K562 (cell line): ENCODE measurements at regions not wholly inside any gene's neighbourhood (a gene's known extent, or its start where the extent isn't known, plus 50 kb on each side); places are given as distances from the start of the nearest gene placed in this dataset.
"Not testable (repeated sequence)": the region's sequence is repeated elsewhere in the genome, so short reads cannot be mapped to it uniquely, and the experiment has no call there.

ENCODE experiments used
- ATAC-seq: fragments of 200-7000 bp; cut with Tn5 transposase; 3 replicates; pipeline ENCODE4 v1.9.1; 2020; ENCODE audit warnings: moderate library complexity
- BruUV-seq: library from RNA; stranded (reverse); fragments of 400-500 nt; replicated peaks from 2 replicates; lab custom pipeline; 2021; lab: Mats Ljungman, UMichigan
- CTCF ChIA-PET: fragments of 300-600 bp; formaldehyde crosslinking; extraction: SDS; loops from one replicate; lab custom pipeline; 2021; ENCODE audit warnings: low intra/inter-chr PET ratio; lab: Yijun Ruan, JAX
- POLR2A ChIA-PET: fragments of 300-600, 350-650 bp; sonication (Branson Sonifier 250); formaldehyde crosslinking; extraction: SDS; loops from one replicate; lab custom pipeline; 2021; ENCODE audit warnings: antibody characterized with exemption, inconsistent platforms; lab: Yijun Ruan, JAX
- DNase-seq, 4 experiments: peaks; one replicate each; pipeline versions ENCODE4 v3.0.0 to v3.0.0-alpha.2; 2011 to 2018; ENCODE audit warnings: low spot score in 3 of 4, mixed read lengths in 3 of 4; ENCODE audit errors: extremely low read depth in 1 of 4
- FAIRE-seq: peaks from 2 replicates; lab custom pipeline; 2011; peaks lifted over from hg19 to GRCh38; lab: Jason Lieb, UNC
- H2AFZ ChIP-seq: 2 replicates; pipeline ENCODE4 v1.6.0; 2011; ENCODE audit warnings: low read depth, low read length, control low read depth, inconsistent platforms
- H3K27ac ChIP-seq: fragments of 200-600 bp; 3 replicates; pipeline ENCODE4 v1.8.0; 2011; ENCODE audit warnings: low read depth, mild to moderate bottlenecking, control low read depth, inconsistent platforms, low read length, moderate library complexity, mixed read lengths; ENCODE audit errors: extremely low read depth
- H3K27me3 ChIP-seq, 2 experiments: fragments of 300-600 bp in 1 of 2; 2 replicates in 1 of 2; 3 replicates in 1 of 2; pipeline versions ENCODE4 v1.6.0 to v1.8.0; 2011; ENCODE audit warnings: inconsistent platforms in 2 of 2, low read length in 2 of 2, mild to moderate bottlenecking in 1 of 2, mixed read lengths in 1 of 2, moderate library complexity in 1 of 2; ENCODE audit not compliant: control insufficient read depth in 2 of 2, insufficient read depth in 2 of 2
- H3K36me3 ChIP-seq: fragments of 300-600 bp; 3 replicates; pipeline ENCODE4 v1.8.0; 2011; ENCODE audit warnings: mild to moderate bottlenecking, low read length, inconsistent platforms; ENCODE audit not compliant: control insufficient read depth, insufficient read depth
- H3K4me1 ChIP-seq, 2 experiments: fragments of 200-600 bp in 1 of 2; replicated peaks in 1 of 2; 2 replicates in 1 of 2; 3 replicates in 1 of 2; pipeline versions ENCODE4 v1.5.1 to v1.8.0; 2011; ENCODE audit warnings: inconsistent platforms in 2 of 2, low read length in 2 of 2, mild to moderate bottlenecking in 1 of 2, mixed read lengths in 1 of 2, moderate library complexity in 1 of 2; ENCODE audit not compliant: control insufficient read depth in 2 of 2, insufficient read depth in 2 of 2
- H3K4me2 ChIP-seq: 2 replicates; pipeline ENCODE4 v1.6.1; 2011; ENCODE audit warnings: low read length, control low read depth, inconsistent platforms, mixed read lengths; ENCODE audit not compliant: insufficient read depth
- H3K4me3 ChIP-seq: fragments of 200-600 bp; sonication (generic), shearing (Covaris generic); 2 replicates; pipeline ENCODE4 v1.5.1; 2016; ENCODE audit warnings: control low read depth, inconsistent platforms
- H3K79me2 ChIP-seq: fragments of 200-600 bp; 3 replicates; pipeline ENCODE4 v1.8.0; 2011; ENCODE audit warnings: low read length, inconsistent platforms; ENCODE audit not compliant: control insufficient read depth, insufficient read depth
- H3K9ac ChIP-seq, 2 experiments: 2 replicates each; pipeline versions ENCODE4 v1.6.0 to v1.6.1; 2011; ENCODE audit warnings: low read depth in 2 of 2, low read length in 2 of 2, control low read depth in 1 of 2, inconsistent platforms in 1 of 2, mild to moderate bottlenecking in 1 of 2, mixed read lengths in 1 of 2; ENCODE audit not compliant: insufficient read depth in 1 of 2
- H3K9me1 ChIP-seq: one replicate; pipeline ENCODE4 v1.6.0; 2011; ENCODE audit warnings: inconsistent platforms, mild to moderate bottlenecking, low read length, moderate library complexity; ENCODE audit not compliant: control insufficient read depth, insufficient read depth
- H3K9me3 ChIP-seq: replicated peaks from 2 replicates; pipeline ENCODE4 v1.5.1; 2011; ENCODE audit warnings: low read depth, low read length, inconsistent platforms; ENCODE audit not compliant: control insufficient read depth, insufficient read depth
- H4K20me1 ChIP-seq: replicated peaks from 2 replicates; pipeline ENCODE4 v1.6.1; 2011; ENCODE audit warnings: low read length, inconsistent platforms, mixed read lengths; ENCODE audit not compliant: control insufficient read depth, insufficient read depth
- MCM3 ChIP-seq: fragments of 450-650 bp; IDR thresholded peaks from 2 replicates; pipeline ENCODE4 v1.6.1; 2016
- WGBS: fragments of 100-300 bp; shearing (Covaris generic); methylation state at CpG from one replicate; pipeline ENCODE4 v1.1.6; 2016; ENCODE audit warnings: low coverage, mixed read lengths; ENCODE audit not compliant: insufficient coverage; ENCODE audit errors: missing lambda C conversion rate; 5-methylcytosine and 5-hydroxymethylcytosine counted together
- in situ Hi-C: fragments of 300-500 bp; cut with MboI; formaldehyde crosslinking; loops from 4 replicates; pipeline ENCODE4 v1.15.0; 2018; ENCODE audit warnings: inconsistent platforms, mixed read lengths
- intact Hi-C: fragments of 100-400 bp; cut with micrococcal nuclease; formaldehyde crosslinking; loops from 2 replicates; pipeline ENCODE4 v1.14.2; 2022

- H3K4me1 ChIP-seq, result no peaks in the 10 kb centered on the region
- WGBS, result 0% methylated on average over 2 of the region's 3 CpGs
- no peak overlapping the region for H2AFZ ChIP-seq
- no peaks in the 10 kb centered on the region for H3K9me1 ChIP-seq
- H3K4me3 ChIP-seq, result no peak overlapping the region
- H3K79me2 ChIP-seq, result no peaks in the 10 kb centered on the region
- no peak overlapping the region for H3K9ac ChIP-seq
- no peak overlapping the region for H3K4me2 ChIP-seq
- no peaks in the 10 kb centered on the region for H3K27me3 ChIP-seq
- BruUV-seq, result no TSS peak
- DNase-seq (no peak), ATAC-seq (no peak), FAIRE-seq (no peak)
- in situ Hi-C loops (no loop called here), intact Hi-C loops (no loop called here)
- ChIA-PET POLR2A (no interaction called here), CTCF (no interaction called here)
- no peaks in the 10 kb centered on the region for H3K9me3 ChIP-seq
- no peaks in the 10 kb centered on the region for H4K20me1 ChIP-seq
- H3K36me3 ChIP-seq, result no peaks in the 10 kb centered on the region
- H3K27ac ChIP-seq, result no peak overlapping the region
- no peak for TF ChIP-seq MCM3
These were observed 1096.1 kb downstream of the OLFM4 start for GRCh38 chr13:54124700-54125099.

- H3K27me3 ChIP-seq, FAIRE-seq, H3K79me2 ChIP-seq, ATAC-seq, DNase-seq, in situ Hi-C loops, CTCF ChIA-PET, POLR2A ChIA-PET, H3K4me2 ChIP-seq, H3K36me3 ChIP-seq, H3K4me3 ChIP-seq, H3K9me1 ChIP-seq, H3K27ac ChIP-seq, BruUV-seq, H4K20me1 ChIP-seq, H3K9ac ChIP-seq, H2AFZ ChIP-seq, intact Hi-C loops, H3K4me1 ChIP-seq, H3K9me3 ChIP-seq: not testable (repeated sequence)
- 1% methylated on average over 9 of the region's 9 CpGs for WGBS
These were observed 1102.3 kb downstream of the OLFM4 start for GRCh38 chr13:54130931-54131330.

- H3K36me3 ChIP-seq, H3K4me3 ChIP-seq, H3K27me3 ChIP-seq, H3K27ac ChIP-seq, H3K9ac ChIP-seq, H3K4me2 ChIP-seq, in situ Hi-C loops, BruUV-seq, H3K79me2 ChIP-seq, H2AFZ ChIP-seq, POLR2A ChIA-PET, CTCF ChIA-PET, DNase-seq, intact Hi-C loops, ATAC-seq, FAIRE-seq, H3K9me3 ChIP-seq, H3K9me1 ChIP-seq, H3K4me1 ChIP-seq, H4K20me1 ChIP-seq: not testable (repeated sequence)
- WGBS, result 0% methylated on average over 1 of the region's 3 CpGs
These were observed 1102.8 kb downstream of the OLFM4 start for GRCh38 chr13:54131433-54131832.

DNA sequence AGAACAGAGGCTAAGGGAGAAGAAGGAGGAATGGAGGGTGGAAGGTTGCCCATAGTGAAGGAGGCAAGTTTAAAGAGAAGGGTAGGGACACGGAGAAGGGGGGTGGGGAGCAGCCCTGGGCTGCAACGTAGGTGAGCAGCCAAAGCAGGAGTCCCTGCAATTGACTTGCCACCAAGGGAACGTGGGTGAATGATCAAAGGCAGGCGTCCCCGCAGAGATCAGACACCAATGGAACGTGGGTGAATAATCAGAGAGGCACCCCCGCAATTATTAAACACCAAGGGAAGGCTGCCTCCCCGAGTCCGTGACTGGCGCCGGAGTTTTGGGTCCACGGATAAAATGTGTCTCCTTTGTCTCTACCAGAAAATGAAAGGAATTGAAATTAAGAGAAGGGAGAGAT is 1103.5 kb downstream of the OLFM4 start:
- intact Hi-C loops, H3K27ac ChIP-seq, H3K4me1 ChIP-seq, POLR2A ChIA-PET, H3K36me3 ChIP-seq, H3K4me2 ChIP-seq, H4K20me1 ChIP-seq, H2AFZ ChIP-seq, BruUV-seq, H3K79me2 ChIP-seq, ATAC-seq, CTCF ChIA-PET, H3K9me1 ChIP-seq, H3K4me3 ChIP-seq, FAIRE-seq, H3K27me3 ChIP-seq, H3K9me3 ChIP-seq, DNase-seq, H3K9ac ChIP-seq, in situ Hi-C loops: not testable (repeated sequence)
- 3% methylated on average over 6 of the region's 12 CpGs for WGBS
